Common myeloid progenitor, CD34-positive (primary cell): ENCODE measurements at regions not wholly inside any gene's neighbourhood (a gene's known extent, or its start where the extent isn't known, plus 50 kb on each side); places are given as distances from the start of the nearest gene placed in this dataset.

Source experiments
- CTCF ChIA-PET: fragments of 350-600 bp; sonication (Branson Sonifier 250); formaldehyde crosslinking; loops from one replicate; lab custom pipeline; 2021; ENCODE audit warnings: antibody characterized with exemption; lab: Charles Lee
- POLR2A ChIA-PET: fragments of 350-600 bp; sonication (Branson Sonifier 250); formaldehyde crosslinking; loops from one replicate; lab custom pipeline; 2021; ENCODE audit warnings: antibody characterized with exemption; lab: Charles Lee
- DNase-seq, 3 donors: peaks; one replicate each; pipeline versions ENCODE4 v3.0.0 to v3.0.0-alpha.2; 2013
- H3K27ac ChIP-seq, 2 experiments: 1 replicate in 1 of 2; 2 replicates in 1 of 2; pipeline ENCODE4 v1.7.0; 2013; ENCODE audit warnings: inconsistent platforms in 2 of 2, low read length in 2 of 2, mild to moderate bottlenecking in 2 of 2, low read depth in 1 of 2, moderate library complexity in 1 of 2; ENCODE audit not compliant: severe bottlenecking in 2 of 2, insufficient read depth in 1 of 2, poor library complexity in 1 of 2
- H3K27me3 ChIP-seq, 5 experiments: replicated peaks in 2 of 5; 1 replicate in 3 of 5; 2 replicates in 2 of 5; pipeline versions ENCODE4 v1.6.1 to v1.7.0; 2013; ENCODE audit warnings: low read length in 4 of 5, mild to moderate bottlenecking in 2 of 5, moderate library complexity in 2 of 5, inconsistent platforms in 1 of 5; ENCODE audit not compliant: insufficient read depth in 5 of 5, control insufficient read depth in 4 of 5
- H3K36me3 ChIP-seq, 4 experiments: 1 replicate in 2 of 4; 2 replicates in 2 of 4; pipeline versions ENCODE4 v1.6.1 to v1.7.0; 2013; ENCODE audit warnings: low read length in 3 of 4, control low read depth in 1 of 4, mild to moderate bottlenecking in 1 of 4; ENCODE audit not compliant: control insufficient read depth in 4 of 4, insufficient read depth in 4 of 4
- H3K4me1 ChIP-seq, 4 experiments: 1 replicate in 3 of 4; 2 replicates in 1 of 4; pipeline versions ENCODE4 v1.6.1 to v1.7.1; 2013; ENCODE audit warnings: low read length in 3 of 4, mild to moderate bottlenecking in 3 of 4, control low read depth in 1 of 4, inconsistent platforms in 1 of 4, moderate library complexity in 1 of 4; ENCODE audit not compliant: control insufficient read depth in 4 of 4, insufficient read depth in 4 of 4; ENCODE audit errors: control extremely low read depth in 1 of 4
- H3K4me3 ChIP-seq, 7 experiments: 1 replicate in 4 of 7; 2 replicates in 3 of 7; pipeline versions ENCODE4 v1.5.1 to v1.7.0; 2013; ENCODE audit warnings: mild to moderate bottlenecking in 7 of 7, low read length in 6 of 7, moderate library complexity in 6 of 7, inconsistent platforms in 2 of 7, low read depth in 2 of 7, control low read depth in 1 of 7; ENCODE audit not compliant: insufficient read depth in 4 of 7, control insufficient read depth in 1 of 7; ENCODE audit errors: extremely low read depth in 1 of 7
- H3K9me3 ChIP-seq, 5 experiments: 1 replicate in 4 of 5; 2 replicates in 1 of 5; pipeline versions ENCODE4 v1.6.1 to v1.7.1; 2013; ENCODE audit warnings: low read length in 4 of 5, mild to moderate bottlenecking in 2 of 5, inconsistent platforms in 1 of 5, low read depth in 1 of 5, moderate library complexity in 1 of 5; ENCODE audit not compliant: control insufficient read depth in 4 of 5, insufficient read depth in 2 of 5; ENCODE audit errors: control extremely low read depth in 1 of 5
- WGBS: methylation state at CpG from one replicate; pipeline ENCODE4 v1.1.5; 2013; ENCODE audit not compliant: insufficient coverage; 5-methylcytosine and 5-hydroxymethylcytosine counted together

GRCh38 chr2:125560855-125561254 is 1095.1 kb upstream of the GYPC start:
- Histone ChIP-seq H3K36me3 (no peaks in the 10 kb centered on the region), H3K4me3 (no peak overlapping the region), H3K27me3 (no peaks in the 10 kb centered on the region), H3K9me3 (no peaks in the 10 kb centered on the region), H3K4me1 (no peaks in the 10 kb centered on the region), H3K27ac (no peak overlapping the region)
- WGBS: no CpG with 5 or more reads among the region's 1 CpG
- DNase-seq: no peak
- POLR2A ChIA-PET: no interaction called here
- CTCF ChIA-PET: no interaction called here

- ChIA-PET POLR2A (no interaction called here), CTCF (no interaction called here)
- H3K27ac ChIP-seq: no peak overlapping the region
Observed at GRCh38 chr2:125561302-125561701, 1094.7 kb upstream of the GYPC start.

GRCh38 chr2:125562924-125563323 is 1093.0 kb upstream of the GYPC start:
- Histone ChIP-seq H3K9me3 (no peaks in the 10 kb centered on the region), H3K27me3 (no peaks in the 10 kb centered on the region), H3K4me3 (no peak overlapping the region), H3K27ac (no peak overlapping the region), H3K36me3 (no peaks in the 10 kb centered on the region), H3K4me1 (no peaks in the 10 kb centered on the region)
- POLR2A ChIA-PET: no interaction called here
- CTCF ChIA-PET: no interaction called here
- no peak for DNase-seq

More at GRCh38 chr2:125561302-125561701, 1094.7 kb upstream of the GYPC start:
- no peaks in the 10 kb centered on the region for H3K27me3 ChIP-seq
- H3K9me3 ChIP-seq: no peaks in the 10 kb centered on the region
- no peaks in the 10 kb centered on the region for H3K4me1 ChIP-seq
- DNase-seq: no peak
- 86% methylated on average over 2 of the region's 3 CpGs for WGBS
- no peaks in the 10 kb centered on the region for H3K36me3 ChIP-seq
- no peak overlapping the region for H3K4me3 ChIP-seq

GRCh38 chr2:125564471-125564870 is 1091.5 kb upstream of the GYPC start:
- WGBS: 59% methylated on average over 3 of the region's 4 CpGs
- Histone ChIP-seq H3K4me1 (no peaks in the 10 kb centered on the region), H3K9me3 (no peaks in the 10 kb centered on the region), H3K27ac (no peak overlapping the region), H3K4me3 (no peak overlapping the region), H3K27me3 (no peaks in the 10 kb centered on the region), H3K36me3 (no peaks in the 10 kb centered on the region)
- ChIA-PET POLR2A (no interaction called here), CTCF (no interaction called here)
- no peak for DNase-seq

- H3K4me1 ChIP-seq: no peaks in the 10 kb centered on the region
- WGBS: 82% methylated on average over 2 of the region's 3 CpGs
- POLR2A ChIA-PET: no interaction called here
- DNase-seq: no peak
- no peaks in the 10 kb centered on the region for H3K9me3 ChIP-seq
- no peaks in the 10 kb centered on the region for H3K36me3 ChIP-seq
- H3K4me3 ChIP-seq: no peak overlapping the region
- no peak overlapping the region for H3K27ac ChIP-seq
- no peaks in the 10 kb centered on the region for H3K27me3 ChIP-seq
- CTCF ChIA-PET: no interaction called here
Observed at GRCh38 chr2:125566422-125566821, 1089.5 kb upstream of the GYPC start.

GRCh38 chr2:125567100-125567499 is 1088.9 kb upstream of the GYPC start:
- no peaks in the 10 kb centered on the region for H3K36me3 ChIP-seq

GRCh38 chr2:125572660-125573059 is 1083.3 kb upstream of the GYPC start:
- H3K9me3 ChIP-seq: no peaks in the 10 kb centered on the region

More at GRCh38 chr2:125567100-125567499, 1088.9 kb upstream of the GYPC start:
- WGBS: no CpG with 5 or more reads among the region's 3 CpGs
- no peak overlapping the region for H3K4me3 ChIP-seq
- POLR2A ChIA-PET: no interaction called here
- DNase-seq: no peak
- CTCF ChIA-PET: no interaction called here
- H3K9me3 ChIP-seq: no peaks in the 10 kb centered on the region
- no peaks in the 10 kb centered on the region for H3K27me3 ChIP-seq
- H3K4me1 ChIP-seq: no peaks in the 10 kb centered on the region
- no peak overlapping the region for H3K27ac ChIP-seq

More at GRCh38 chr2:125572660-125573059, 1083.3 kb upstream of the GYPC start:
- Histone ChIP-seq H3K27ac (no peak overlapping the region), H3K36me3 (no peaks in the 10 kb centered on the region), H3K4me1 (no peaks in the 10 kb centered on the region), H3K4me3 (no peak overlapping the region), H3K27me3 (no peaks in the 10 kb centered on the region)
- CTCF ChIA-PET: no interaction called here
- POLR2A ChIA-PET: no interaction called here
- no peak for DNase-seq
- 71% methylated on average over 1 of the region's 2 CpGs for WGBS
